DMS53 treated with DMSO at 0.1 percent for 48 hours (cell line): ENCODE measurements at regions not wholly inside any gene's neighbourhood (a gene's known extent, or its start where the extent isn't known, plus 50 kb on each side); places are given as distances from the start of the nearest gene placed in this dataset.

ENCODE experiments used
- DNase-seq: peaks from one replicate; lab custom pipeline; 2025; ENCODE audit not compliant: unreplicated experiment; lab: John Stamatoyannopoulos, UW

DNA sequence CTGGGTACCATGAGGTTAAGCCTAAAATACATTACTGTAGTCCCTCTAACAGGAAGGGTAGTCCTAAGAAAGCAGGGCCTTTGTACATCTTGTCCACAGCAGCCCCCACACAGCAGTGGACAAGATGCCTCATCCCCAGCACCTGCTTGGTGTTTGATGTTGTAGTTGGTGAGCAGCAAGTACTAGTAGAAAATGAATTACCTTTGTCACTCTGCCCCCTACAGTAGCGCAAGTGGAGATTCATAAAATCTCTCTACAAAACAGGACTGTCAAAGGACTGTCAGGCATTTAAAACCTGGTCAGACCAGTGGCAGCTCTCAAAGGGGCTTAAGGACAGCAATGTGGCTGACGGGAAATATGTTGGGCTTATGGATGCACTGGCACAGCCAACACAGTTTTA, 122.5 kb downstream of the TMEM174 start:
- DNase-seq: peak; percentile 71

DNA sequence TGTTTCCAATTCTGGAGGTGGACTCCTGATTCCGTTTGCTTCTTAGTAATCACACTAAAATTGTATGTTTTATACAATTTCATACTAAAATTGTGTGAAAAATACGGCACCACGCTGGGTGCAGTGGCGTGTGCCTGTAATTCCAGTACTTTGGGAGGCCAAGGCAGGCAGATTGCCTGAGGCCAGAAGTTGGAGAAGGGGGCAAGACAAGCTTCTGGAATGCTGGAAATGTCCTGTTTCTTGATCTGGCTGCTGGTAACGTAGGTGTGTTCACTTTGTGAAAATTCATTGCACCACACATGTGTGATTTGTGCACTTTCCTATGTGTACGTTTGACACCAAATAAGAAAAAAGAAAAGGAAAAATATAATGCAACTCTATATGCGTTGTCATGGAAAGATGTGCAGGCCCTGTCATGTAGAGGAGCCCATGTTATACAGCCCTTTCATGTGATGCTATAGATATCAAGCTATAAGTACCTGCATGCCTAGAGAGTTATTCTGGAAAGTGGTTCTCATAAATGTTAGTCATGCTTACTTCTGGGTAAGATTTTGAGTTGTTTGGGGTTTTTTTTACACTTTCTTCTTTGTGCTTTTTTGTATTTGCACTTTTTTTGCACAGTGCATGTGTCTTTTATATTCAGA, 119.9 kb downstream of the TMEM174 start:
- no peak for DNase-seq

DNA sequence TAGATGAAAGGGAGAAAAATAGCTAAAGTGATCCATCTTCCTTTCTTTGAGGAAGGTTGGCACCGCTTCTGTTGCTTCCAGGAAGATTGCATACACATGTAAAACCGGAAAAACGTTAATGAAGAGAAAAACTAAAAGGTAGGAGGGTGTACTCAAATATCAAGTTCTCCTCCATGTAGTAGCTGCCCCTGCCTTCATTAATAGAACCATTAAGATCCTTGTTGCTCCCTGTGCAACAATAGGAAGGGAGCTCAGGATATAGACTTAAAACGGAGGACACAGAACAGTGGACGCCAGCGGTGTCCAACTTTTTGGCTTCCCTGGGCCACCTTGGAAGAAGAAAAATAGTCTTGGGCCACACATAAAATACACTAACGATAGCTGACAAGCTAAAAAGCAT, 118.9 kb downstream of the TMEM174 start:
- DNase-seq: no peak

DNA sequence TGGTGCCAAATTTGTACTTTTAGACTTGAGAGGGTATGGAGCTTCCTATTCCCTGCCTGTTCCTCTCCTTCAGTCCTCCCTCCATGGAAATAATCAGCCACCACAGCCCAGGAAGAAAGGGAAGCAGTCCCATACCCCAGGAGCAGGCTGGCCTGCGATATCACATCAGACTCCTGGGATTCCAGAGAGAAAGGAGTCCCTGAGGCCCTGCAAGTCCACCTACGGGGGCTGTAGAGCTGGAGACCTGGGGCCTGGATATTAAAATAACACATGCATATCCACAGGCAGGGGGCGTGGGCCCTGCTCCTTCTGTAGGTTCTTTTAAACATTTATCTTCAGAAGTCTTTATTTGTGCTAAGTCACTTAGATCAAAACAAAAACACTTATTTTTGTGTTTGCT, 117.2 kb downstream of the TMEM174 start:
- no peak for DNase-seq

DNA sequence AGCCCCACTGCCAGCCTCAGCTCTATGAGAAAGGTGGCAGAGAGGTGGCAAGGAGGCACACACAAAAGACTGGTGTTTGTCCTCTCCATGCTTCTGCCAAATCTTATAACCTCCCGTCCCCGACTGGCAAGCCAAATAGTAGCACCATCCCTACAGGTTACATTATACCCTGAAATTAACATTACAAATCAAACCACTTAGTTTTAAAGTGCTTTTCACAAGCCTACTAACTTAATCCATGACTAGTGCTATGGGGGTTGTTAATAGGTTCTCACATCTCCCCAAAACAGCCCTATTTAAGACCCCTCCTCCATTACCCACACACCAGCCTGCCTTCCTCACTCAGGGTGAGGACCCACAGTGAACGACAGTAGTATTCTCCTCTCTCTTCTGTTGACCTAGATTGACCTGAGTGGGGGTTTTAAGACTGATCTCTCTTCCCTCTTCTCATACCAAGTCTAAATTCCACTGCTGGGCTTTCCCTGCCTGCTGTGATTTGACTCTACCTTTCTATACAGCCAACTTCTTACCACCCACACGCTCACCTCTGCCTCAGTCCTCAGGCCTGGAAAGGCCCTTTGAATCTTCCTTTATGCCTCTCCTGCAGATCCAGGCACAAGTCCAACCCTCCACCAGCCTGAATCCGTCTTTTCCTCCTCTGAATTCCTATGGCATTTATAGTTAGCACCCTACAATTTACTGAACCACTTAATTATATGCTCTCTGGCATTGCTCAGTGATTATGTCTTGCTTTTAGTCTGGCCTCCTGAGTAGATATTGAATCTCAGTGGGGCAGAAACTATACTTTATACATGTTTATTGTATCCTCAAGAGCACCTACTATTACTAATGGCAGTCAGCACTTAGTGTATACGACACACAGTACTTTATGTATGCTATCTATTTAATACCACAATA, 116.1 kb downstream of the TMEM174 start:
- no peak for DNase-seq

DNA sequence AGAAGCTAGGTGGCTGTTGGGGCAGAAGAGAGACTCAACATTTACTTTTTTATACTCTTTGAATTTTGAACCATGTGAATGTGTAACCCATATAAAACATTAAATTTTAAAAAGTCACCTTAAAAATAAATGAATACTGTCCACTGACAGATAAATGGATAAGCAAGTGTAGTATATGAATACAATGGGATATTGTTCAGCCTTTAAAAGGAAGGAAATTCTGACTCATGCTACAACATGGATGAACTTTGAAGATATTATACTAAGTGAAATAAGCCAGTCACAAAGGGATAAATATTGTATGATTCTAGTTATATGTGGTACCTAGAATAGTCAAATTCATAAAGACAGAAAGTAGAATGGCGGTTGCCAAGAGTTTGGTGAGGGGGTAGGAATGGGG, 113.9 kb downstream of the TMEM174 start:
- no peak for DNase-seq

DNA sequence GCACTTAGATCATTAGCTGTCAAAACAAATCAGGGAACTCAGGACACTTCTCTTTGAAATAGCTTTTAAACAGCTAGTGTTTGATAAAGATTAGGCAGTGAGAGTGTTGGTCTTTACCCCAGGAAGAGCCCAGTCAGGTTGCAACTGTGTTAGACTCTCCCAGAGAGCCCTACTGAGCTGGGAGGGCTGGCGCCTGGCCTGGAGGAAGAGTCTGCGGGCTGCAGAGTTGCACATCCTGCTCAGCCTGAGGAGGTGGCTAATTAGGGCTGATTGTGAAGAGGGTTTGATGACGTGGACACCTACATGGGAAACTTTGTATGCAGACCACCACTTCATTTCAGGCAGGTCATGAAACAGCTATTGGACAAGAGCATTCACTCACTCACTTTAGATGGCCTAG, 112.0 kb downstream of the TMEM174 start:
- DNase-seq: no peak

DNA sequence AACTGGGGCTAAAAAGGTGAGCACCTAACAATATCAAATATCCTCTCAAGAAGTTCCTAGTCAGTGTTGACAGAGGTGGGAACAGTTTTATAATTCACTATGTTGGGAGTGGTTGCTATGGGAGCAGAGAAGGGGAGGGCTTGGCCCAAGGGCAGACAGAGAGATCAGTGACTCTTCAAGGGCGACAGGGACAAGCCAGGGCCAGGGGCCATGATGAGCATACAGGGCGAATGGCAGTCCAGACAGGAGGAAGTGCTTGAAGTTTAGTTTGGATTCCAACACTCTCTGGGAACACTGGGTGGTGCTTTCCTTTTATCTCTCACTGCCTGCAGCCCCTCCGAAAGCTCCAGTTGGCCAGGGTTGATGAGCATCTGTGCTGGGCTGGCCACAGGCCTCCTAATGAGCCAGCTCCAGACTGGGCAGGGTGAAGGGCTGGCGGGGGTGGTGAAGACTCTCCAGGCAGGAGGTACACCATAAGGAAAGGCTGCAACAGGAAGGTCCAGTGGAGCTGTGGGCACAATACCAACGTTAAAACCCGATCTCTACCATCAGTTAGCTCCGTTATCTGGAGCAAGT, 111.3 kb downstream of the TMEM174 start:
- DNase-seq: no peak

DNA sequence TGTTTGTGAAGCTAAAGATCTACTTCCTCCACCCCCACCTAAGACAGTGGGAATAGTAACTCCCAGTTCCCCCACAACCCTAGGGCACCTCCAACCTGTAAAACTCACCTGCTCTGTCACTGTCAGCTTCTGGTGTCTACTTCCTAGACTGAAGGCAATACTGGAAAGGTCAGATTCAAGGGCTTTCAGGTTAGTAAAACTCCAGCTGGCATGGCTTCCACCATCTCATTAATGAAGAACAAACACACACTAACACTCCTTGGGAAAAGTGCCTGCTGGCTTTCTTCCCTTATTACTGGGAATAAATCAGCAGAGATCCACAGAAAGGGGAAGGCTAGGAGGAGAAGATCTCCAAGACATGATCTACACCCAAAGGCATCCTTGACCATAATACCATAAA, 109.9 kb downstream of the TMEM174 start:
- DNase-seq: peak; percentile 45

DNA sequence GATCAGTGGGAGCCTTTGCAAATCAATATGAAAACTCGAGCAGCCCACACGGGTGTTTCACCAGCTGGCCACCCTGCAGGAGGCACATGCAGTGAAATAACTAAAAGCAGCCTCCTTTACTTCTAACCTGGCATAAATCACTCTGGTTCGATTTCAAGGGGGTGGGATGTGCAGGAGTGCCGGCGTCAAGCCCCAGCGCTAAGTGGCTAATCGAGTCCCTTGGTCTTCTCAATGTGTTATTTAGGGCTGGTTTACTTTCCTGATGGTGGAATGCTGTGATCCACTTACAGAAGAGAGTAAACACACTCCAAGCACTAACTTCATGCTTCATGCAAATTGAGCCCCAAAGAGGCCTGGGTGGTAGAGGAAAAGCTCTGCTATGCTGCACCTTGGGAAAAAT, 109.4 kb downstream of the TMEM174 start:
- DNase-seq: peak; percentile 77

DNA sequence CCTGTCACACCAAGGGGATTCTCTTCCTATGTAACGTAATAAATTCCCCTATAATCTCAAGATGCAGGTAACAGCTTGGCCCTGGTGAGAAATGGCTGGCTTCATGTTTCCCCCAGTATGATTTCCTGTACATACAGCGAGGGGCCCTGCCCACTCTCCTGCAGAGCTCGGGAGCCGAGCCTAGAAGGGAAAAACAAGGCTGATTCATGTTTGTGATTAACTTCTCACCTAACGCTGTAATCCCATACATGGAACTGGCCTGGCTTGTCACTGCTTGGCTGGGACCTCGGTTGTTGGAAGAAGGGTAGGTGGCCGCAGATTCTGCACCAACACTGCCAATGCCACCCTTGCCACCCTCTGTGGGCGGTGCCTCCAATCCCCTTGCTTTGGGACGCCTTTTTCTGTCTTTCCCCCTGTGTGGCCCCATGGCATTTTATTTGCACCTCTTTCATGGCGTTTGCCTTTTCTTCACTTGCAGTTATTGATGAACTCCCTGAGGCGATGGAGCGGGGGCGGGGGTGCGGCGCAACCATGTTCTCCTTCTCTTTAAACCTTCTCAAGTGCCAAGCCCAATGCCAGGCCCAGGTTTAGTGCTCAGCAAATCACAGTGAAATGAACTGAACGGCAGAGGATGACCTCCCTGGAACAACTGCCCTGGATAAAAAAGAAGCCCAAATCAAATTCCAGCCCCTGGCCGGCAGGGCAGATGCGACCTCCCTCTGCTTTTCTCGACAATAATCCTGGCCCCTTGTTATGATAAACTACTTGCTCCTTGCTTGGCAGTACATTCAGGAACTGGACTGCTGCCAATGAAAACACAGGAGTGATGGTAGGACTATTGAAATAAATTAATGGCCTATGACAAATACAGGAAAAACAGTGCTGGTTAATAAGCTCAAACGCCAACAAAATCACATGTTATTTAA, 108.1 kb downstream of the TMEM174 start:
- peak; percentile 64 for DNase-seq

DNA sequence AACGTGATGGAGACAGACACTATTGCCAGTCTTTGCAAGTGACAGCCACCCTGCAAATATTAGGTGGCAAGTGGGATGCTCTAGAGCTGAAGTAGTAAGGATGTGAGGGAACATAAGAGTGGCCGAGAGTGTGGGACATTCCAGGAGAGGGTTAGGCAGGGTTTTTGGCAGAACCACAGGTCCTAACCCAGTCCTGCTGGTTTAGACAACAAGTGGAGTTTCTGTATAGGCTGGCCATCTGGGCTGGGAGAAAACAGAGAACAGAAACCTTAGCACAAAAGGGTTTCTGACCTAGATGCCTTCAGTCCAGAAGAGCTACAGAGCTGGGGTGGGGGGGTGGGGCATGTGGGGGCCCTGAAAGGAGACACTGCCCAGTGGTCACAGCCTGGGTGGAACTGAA, 107.4 kb downstream of the TMEM174 start:
- DNase-seq: no peak

DNA sequence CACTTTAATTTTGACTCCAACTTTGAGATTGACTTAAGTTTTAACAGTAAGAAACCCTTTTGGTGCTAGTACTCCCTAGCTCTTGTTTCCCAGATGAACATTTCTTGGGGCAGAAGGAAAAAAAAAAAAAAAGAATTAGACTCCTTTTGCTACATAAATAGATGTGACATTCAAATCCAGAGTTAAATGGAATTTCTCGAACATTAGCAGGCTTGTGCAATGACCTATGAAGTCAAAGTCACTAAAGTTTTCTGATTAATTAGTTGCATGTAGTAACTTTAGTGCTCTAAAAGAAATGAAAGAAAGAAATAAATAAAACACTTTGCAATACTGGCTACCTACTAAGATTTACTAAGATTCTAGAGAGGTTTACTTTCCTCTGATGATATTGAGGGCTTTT, 106.8 kb downstream of the TMEM174 start:
- no peak for DNase-seq

DNA sequence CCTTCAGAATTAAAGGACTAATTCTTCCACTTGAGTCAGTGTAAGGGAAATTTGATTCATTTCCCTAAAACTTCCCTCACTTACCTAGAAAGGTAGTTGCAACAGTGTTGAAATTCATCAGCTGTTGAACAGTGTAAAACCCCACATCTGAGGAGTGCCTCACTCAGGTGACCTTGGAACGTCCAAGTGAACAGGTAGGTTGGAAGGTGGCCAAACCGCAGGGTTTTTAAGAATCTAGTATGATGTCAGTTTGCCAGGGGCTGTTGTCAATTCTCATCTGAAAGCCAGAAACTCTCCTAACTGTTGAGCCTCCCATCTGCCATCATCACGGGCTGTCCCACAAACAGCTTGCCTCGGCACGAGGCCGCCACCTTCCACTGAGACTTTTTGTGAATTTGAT, 105.7 kb downstream of the TMEM174 start:
- peak; percentile 16 for DNase-seq

DNA sequence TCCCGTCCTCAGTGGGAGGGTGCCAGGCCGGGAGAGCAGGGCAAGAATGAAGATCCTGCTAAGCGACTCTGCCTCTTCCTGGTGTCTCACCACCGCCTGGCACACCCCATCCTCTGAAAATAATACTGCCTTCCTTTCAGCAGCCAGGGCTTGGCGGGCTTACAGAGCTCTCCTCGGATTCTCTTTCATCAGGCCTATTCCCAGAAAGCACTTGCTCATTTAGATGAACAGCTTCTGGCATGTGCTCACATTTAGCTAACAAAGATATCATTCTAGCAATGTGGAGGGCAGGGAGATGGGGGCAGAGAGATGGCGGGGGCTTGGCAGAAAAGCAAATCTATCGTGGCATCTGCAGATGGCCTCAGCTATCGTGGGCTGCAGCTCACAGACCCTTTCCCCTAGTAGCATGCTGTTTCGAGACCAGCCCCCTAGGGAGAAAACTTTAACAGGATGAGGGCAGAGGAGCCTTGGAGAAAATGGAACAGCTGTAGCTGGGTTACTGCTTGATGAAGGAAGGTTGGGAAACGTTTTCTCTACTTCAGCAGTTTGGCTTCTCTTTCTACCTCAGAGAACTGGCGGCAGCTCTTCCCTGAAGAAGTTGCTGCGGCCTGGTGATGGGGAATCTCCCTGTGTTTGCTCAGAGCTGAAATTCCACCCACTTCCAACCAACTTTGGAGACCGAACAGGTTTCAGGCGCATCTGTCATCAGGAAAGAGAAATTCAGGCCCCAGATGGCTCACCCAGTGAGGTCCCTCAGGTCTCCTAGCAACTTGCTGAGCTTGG, 102.1 kb downstream of the TMEM174 start:
- DNase-seq: no peak

DNA sequence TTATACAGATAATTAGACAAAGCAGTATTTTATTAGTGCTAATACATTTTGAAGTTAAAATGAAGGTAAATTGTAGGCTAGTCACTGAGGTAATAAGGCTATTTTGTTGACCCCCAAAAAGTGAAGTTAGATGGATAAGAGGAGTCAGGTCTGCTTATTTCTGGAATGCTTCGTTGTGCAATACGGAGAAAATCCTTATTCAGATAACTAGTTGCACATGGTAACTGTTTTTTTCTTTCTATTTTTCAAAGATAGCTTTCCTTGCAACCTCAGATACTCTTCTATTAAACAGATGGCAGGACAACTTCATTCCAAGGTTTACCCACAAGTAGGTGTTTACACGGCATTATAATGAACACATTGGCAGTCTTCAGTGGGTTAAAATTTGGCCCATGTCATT, 101.1 kb downstream of the TMEM174 start:
- DNase-seq: no peak

DNA sequence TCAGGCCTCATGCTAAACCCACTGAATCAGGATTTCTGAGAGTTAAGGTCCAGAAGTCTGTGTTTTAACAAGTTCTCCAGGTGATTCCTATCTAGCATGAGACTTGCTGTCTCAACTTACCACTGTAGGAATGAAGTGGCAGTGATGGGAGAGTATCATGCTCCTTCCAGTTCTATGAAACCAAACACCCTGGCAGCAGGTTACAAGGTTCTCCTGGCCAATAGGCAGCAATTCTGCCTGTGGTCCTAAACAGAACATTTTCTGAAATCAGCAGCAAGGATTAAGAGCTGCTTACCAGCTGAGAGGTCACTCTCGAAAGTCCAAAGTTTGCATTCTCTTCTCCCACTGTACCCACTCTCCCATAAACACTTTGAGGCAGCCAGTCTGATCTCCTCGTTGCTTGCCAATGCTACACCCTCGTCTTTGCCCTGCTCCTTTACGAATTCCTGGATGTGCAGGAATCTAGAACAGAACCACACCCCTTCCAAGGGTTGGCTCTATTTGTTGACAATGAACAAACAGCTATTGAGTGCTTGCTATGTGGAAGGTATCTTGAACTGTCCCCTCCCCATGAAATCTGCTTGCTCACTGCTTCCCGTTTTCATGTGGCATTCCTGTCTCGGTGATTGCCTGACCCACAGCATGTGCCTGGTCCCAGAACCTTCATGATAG, 100.5 kb downstream of the TMEM174 start:
- DNase-seq: no peak

DNA sequence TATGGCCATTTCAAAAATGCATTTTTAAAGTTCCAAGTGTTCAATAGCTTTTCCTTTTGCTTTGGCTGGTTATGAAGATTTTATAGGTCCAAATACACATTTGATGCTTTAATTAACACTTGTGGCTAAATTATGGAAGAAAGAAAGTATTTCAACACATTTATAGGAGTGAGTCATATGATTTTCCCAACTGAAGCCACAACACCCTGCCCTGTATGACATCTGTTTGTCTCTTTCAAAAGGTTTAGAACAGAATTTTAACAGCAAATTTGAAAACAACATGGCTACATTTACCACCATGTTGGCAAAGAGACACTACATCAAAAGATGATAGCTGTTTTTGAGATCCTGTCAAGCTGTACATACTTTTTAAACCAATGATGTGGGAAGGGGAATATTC, 99.4 kb downstream of the TMEM174 start:
- no peak for DNase-seq

DNA sequence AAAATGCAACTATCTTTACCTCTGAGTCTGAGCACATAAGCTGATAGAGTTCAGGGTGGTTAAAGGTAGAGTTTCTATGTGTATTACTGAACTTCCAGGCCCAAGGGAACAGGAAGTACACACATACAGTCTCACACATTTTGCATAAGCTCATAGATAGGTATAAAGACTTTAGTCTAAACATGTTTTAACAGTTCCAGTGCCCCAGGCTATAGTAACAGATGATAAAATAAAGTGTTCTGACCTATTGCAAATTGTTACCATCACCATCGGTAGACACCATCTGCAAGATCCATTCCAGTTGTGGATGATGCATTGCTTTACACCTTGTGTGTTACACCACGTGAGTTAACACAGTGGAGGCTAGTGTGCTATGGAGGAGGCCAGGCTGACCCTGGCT, 95.8 kb downstream of the TMEM174 start:
- no peak for DNase-seq
